WTC11 (cell line): ENCODE measurements at regions not wholly inside any gene's neighbourhood (a gene's known extent, or its start where the extent isn't known, plus 50 kb on each side); places are given as distances from the start of the nearest gene placed in this dataset.
A peak's percentile ranks its signal among the peaks of the same experiment; 100 is the strongest.

ENCODE experiments used
- ATAC-seq: fragments of 200-7000 bp; cut with Tn5 transposase; 2 replicates; pipeline ENCODE4 v1.10.0; 2021; ENCODE audit warnings: mild to moderate bottlenecking, moderate library complexity
- CTCF ChIA-PET: fragments of 300-600 bp; sonication (Branson Sonifier 250); formaldehyde crosslinking; loops from one replicate; lab custom pipeline; 2021; ENCODE audit warnings: antibody characterized with exemption; lab: Charles Lee
- POLR2A ChIA-PET: fragments of 350-600 bp; sonication (Branson Sonifier 250); formaldehyde crosslinking; loops from one replicate; lab custom pipeline; 2021; ENCODE audit warnings: antibody characterized with exemption; lab: Charles Lee
- DNase-seq: peaks from one replicate; pipeline ENCODE4 v3.0.0; 2021; ENCODE audit warnings: low spot score
- H3K27ac Mint-ChIP-seq: 2 replicates; pipeline ENCODE4 v1.8.0; 2021; ENCODE audit warnings: mixed read lengths
- H3K27me3 Mint-ChIP-seq: 2 replicates; pipeline ENCODE4 v1.8.0; 2021; ENCODE audit warnings: low read depth, mild to moderate bottlenecking, moderate library complexity, mixed read lengths
- H3K36me3 Mint-ChIP-seq: 2 replicates; pipeline ENCODE4 v1.8.0; 2021; ENCODE audit warnings: mixed read lengths
- H3K4me1 Mint-ChIP-seq: 2 replicates; pipeline ENCODE4 v1.8.0; 2022; ENCODE audit warnings: mixed read lengths
- H3K4me3 Mint-ChIP-seq: 2 replicates; pipeline ENCODE4 v1.8.0; 2021; ENCODE audit warnings: mild to moderate bottlenecking, moderate library complexity, mixed read lengths
- H3K9me3 Mint-ChIP-seq: 2 replicates; pipeline ENCODE4 v1.8.0; 2021; ENCODE audit warnings: mixed read lengths
- CBFB ChIP-seq: sonication (generic); formaldehyde crosslinking; IDR thresholded peaks from 2 replicates; pipeline ENCODE4 v1.8.1; 2022; ENCODE audit warnings: mild to moderate bottlenecking, low read depth, missing genetic modification reagents
- CREB1 ChIP-seq: sonication (generic); formaldehyde crosslinking; IDR thresholded peaks from 2 replicates; pipeline ENCODE4 v1.8.0; 2023; ENCODE audit warnings: mild to moderate bottlenecking, missing genetic modification reagents
- ETV6 ChIP-seq: sonication (generic); formaldehyde crosslinking; IDR thresholded peaks from 2 replicates; pipeline ENCODE4 v1.8.1; 2022; ENCODE audit warnings: mild to moderate bottlenecking, missing genetic modification reagents
- FOXK1 ChIP-seq: sonication (generic); formaldehyde crosslinking; IDR thresholded peaks from 2 replicates; pipeline ENCODE4 v1.8.0; 2022; ENCODE audit warnings: mild to moderate bottlenecking, moderate library complexity, missing genetic modification reagents
- FOXP1 ChIP-seq: sonication (generic); formaldehyde crosslinking; IDR thresholded peaks from 2 replicates; pipeline ENCODE4 v1.8.0; 2022; ENCODE audit warnings: missing genetic modification reagents, mild to moderate bottlenecking, moderate library complexity, borderline replicate concordance
- IRF2 ChIP-seq: sonication (generic); formaldehyde crosslinking; IDR thresholded peaks from 2 replicates; pipeline ENCODE4 v1.8.0; 2022; ENCODE audit warnings: low read depth, missing genetic modification reagents, borderline replicate concordance
- MXD4 ChIP-seq: fragments of 250-450 bp; sonication (Bioruptor Pico); IDR thresholded peaks from 2 replicates; pipeline ENCODE4 v1.8.0; 2021; ENCODE audit warnings: mild to moderate bottlenecking, moderate library complexity, borderline replicate concordance
- NR1H2 ChIP-seq: sonication (generic); formaldehyde crosslinking; IDR thresholded peaks from 2 replicates; pipeline ENCODE4 v1.9.0; 2021; ENCODE audit warnings: mild to moderate bottlenecking, moderate library complexity, missing genetic modification reagents
- RORB ChIP-seq: fragments of 250-450 bp; sonication (Bioruptor Pico); IDR thresholded peaks from 2 replicates; pipeline ENCODE4 v1.9.0; 2021; ENCODE audit warnings: mild to moderate bottlenecking
- SOX15 ChIP-seq: fragments of 250-450 bp; sonication (Bioruptor Pico); IDR thresholded peaks from 2 replicates; pipeline ENCODE4 v1.9.0; 2021; ENCODE audit warnings: mild to moderate bottlenecking
- SP1 ChIP-seq: sonication (generic); formaldehyde crosslinking; conservative IDR thresholded peaks from 2 replicates; pipeline ENCODE4 v1.8.1; 2022; ENCODE audit warnings: missing genetic modification reagents
- TP53 ChIP-seq: sonication (generic); formaldehyde crosslinking; IDR thresholded peaks from 2 replicates; pipeline ENCODE4 v1.8.1; 2023; ENCODE audit warnings: mild to moderate bottlenecking, missing genetic modification reagents
- ZNF263 ChIP-seq: sonication (generic); formaldehyde crosslinking; IDR thresholded peaks from 2 replicates; pipeline ENCODE4 v1.8.1; 2022; ENCODE audit warnings: low read depth, mild to moderate bottlenecking, moderate library complexity, missing genetic modification reagents
- ZNF416 ChIP-seq: fragments of 250-450 bp; sonication (Bioruptor Pico); IDR thresholded peaks from 2 replicates; pipeline ENCODE4 v1.9.0; 2021; ENCODE audit warnings: mild to moderate bottlenecking, inconsistent platforms
- TF ChIP-seq, protein P1 (sequence below): sonication (generic); formaldehyde crosslinking; IDR thresholded peaks from 2 replicates; pipeline ENCODE4 v1.8.0; 2023; ENCODE audit warnings: mild to moderate bottlenecking, missing genetic modification reagents
- TF ChIP-seq, protein P2 (sequence below): sonication (generic); formaldehyde crosslinking; IDR thresholded peaks from 2 replicates; pipeline ENCODE4 v1.8.0; 2022; ENCODE audit warnings: mild to moderate bottlenecking, missing genetic modification reagents
- TF ChIP-seq, protein P3 (sequence below): sonication (generic); formaldehyde crosslinking; IDR thresholded peaks from 2 replicates; pipeline ENCODE4 v1.8.0; 2023; ENCODE audit warnings: missing genetic modification reagents, mild to moderate bottlenecking, borderline replicate concordance
- TF ChIP-seq, protein P4 (sequence below): sonication (generic); formaldehyde crosslinking; IDR thresholded peaks from 2 replicates; pipeline ENCODE4 v1.8.1; 2023; ENCODE audit warnings: mild to moderate bottlenecking, missing genetic modification reagents, borderline replicate concordance
- TF ChIP-seq, protein P5 (sequence below): fragments of 250-450 bp; sonication (Bioruptor Pico); conservative IDR thresholded peaks from 2 replicates; pipeline ENCODE4 v1.9.0; 2021; ENCODE audit warnings: mild to moderate bottlenecking
- TF ChIP-seq, protein P6 (sequence below): sonication (generic); formaldehyde crosslinking; IDR thresholded peaks from 2 replicates; pipeline ENCODE4 v1.8.1; 2022; ENCODE audit warnings: low read depth, mild to moderate bottlenecking, moderate library complexity, missing genetic modification reagents, borderline replicate concordance
- TF ChIP-seq, protein P7 (sequence below): fragments of 250-450 bp; sonication (Bioruptor Pico); IDR thresholded peaks from 2 replicates; pipeline ENCODE4 v1.9.0; 2021; ENCODE audit warnings: moderate library complexity, mild to moderate bottlenecking, inconsistent platforms, borderline replicate concordance

DNA sequence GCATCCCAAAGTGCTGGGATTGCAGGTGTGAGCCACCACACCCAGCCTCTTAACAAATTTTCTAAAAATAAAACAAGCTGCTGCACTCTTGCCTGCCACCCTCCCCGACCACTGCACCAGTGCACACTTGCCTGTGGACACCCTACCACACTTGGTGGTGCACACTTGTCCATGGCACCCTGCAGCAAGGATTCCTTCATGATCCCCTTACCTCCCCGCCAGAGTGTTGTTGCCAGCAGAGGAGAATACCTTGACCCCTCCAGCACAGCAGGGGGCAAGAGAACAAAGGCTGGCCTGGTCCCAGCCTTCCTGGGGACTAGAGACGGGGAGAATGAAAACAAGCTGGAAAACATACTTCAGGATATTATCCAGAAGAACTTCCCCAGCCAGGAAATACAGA is 65.9 kb upstream of the KCND2 start:
- ATAC-seq (peak; percentile 60), DNase-seq (peak; percentile 41)
- Mint-ChIP-seq H3K27ac (no peak overlapping the region), H3K9me3 (peaks cover 20% of the 10 kb centered on the region), H3K4me3 (no peak overlapping the region), H3K36me3 (peaks cover 3% of the 10 kb centered on the region), H3K4me1 (peaks cover 5% of the 10 kb centered on the region), H3K27me3 (no peaks in the 10 kb centered on the region)
- ChIA-PET CTCF (no interaction called here), POLR2A (no interaction called here)
- TF ChIP-seq CBFB (no peak), FOXP1 (CRISPR knock-in tag) (no peak), TP53 (CRISPR knock-in tag) (no peak), SP1 (CRISPR knock-in tag) (no peak), ZNF416 (no peak)
- TF ChIP-seq, protein P1, sequence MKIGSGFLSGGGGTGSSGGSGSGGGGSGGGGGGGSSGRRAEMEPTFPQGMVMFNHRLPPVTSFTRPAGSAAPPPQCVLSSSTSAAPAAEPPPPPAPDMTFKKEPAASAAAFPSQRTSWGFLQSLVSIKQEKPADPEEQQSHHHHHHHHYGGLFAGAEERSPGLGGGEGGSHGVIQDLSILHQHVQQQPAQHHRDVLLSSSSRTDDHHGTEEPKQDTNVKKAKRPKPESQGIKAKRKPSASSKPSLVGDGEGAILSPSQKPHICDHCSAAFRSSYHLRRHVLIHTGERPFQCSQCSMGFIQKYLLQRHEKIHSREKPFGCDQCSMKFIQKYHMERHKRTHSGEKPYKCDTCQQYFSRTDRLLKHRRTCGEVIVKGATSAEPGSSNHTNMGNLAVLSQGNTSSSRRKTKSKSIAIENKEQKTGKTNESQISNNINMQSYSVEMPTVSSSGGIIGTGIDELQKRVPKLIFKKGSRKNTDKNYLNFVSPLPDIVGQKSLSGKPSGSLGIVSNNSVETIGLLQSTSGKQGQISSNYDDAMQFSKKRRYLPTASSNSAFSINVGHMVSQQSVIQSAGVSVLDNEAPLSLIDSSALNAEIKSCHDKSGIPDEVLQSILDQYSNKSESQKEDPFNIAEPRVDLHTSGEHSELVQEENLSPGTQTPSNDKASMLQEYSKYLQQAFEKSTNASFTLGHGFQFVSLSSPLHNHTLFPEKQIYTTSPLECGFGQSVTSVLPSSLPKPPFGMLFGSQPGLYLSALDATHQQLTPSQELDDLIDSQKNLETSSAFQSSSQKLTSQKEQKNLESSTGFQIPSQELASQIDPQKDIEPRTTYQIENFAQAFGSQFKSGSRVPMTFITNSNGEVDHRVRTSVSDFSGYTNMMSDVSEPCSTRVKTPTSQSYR (CRISPR knock-in tag): no peak
- TF ChIP-seq, protein P2, sequence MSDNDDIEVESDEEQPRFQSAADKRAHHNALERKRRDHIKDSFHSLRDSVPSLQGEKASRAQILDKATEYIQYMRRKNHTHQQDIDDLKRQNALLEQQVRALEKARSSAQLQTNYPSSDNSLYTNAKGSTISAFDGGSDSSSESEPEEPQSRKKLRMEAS (CRISPR knock-in tag): no peak
- TF ChIP-seq, all 79 proteins: peak for 0

DNA sequence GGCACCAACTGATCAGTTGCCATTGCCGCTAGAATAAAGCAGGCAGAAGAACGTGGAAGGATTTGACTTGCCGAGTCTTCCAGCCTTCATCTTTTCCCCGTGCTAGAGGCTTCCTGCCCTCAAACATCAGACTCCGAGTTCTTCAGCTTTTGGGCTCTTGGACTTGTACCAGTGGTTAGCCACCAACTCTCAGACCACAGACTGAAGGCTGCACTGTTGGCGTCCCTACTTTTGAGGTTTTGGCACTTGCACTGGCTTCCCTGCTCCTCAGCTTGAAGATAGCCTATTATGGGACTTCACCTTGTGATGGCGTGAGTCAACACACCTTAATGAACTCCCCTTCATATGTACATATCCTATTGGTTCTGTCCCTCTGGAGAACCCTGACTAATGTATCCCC is 57.3 kb upstream of the KCND2 start:
- ChIA-PET CTCF (no interaction called here), POLR2A (no interaction called here)
- ATAC-seq (no peak), DNase-seq (no peak)
- Mint-ChIP-seq H3K4me3 (no peak overlapping the region), H3K4me1 (no peaks in the 10 kb centered on the region), H3K9me3 (peaks cover 24% of the 10 kb centered on the region), H3K27ac (no peak overlapping the region), H3K36me3 (peaks cover 3% of the 10 kb centered on the region), H3K27me3 (no peaks in the 10 kb centered on the region)
- TF ChIP-seq RORB (CRISPR knock-in tag) (no peak), CREB1 (CRISPR knock-in tag) (no peak), IRF2 (CRISPR knock-in tag) (no peak), FOXK1 (CRISPR knock-in tag) (no peak), MXD4 (CRISPR knock-in tag) (no peak), ETV6 (CRISPR knock-in tag) (no peak), ZNF263 (CRISPR knock-in tag) (no peak), SOX15 (CRISPR knock-in tag) (no peak), NR1H2 (no peak)
- TF ChIP-seq, protein P3, sequence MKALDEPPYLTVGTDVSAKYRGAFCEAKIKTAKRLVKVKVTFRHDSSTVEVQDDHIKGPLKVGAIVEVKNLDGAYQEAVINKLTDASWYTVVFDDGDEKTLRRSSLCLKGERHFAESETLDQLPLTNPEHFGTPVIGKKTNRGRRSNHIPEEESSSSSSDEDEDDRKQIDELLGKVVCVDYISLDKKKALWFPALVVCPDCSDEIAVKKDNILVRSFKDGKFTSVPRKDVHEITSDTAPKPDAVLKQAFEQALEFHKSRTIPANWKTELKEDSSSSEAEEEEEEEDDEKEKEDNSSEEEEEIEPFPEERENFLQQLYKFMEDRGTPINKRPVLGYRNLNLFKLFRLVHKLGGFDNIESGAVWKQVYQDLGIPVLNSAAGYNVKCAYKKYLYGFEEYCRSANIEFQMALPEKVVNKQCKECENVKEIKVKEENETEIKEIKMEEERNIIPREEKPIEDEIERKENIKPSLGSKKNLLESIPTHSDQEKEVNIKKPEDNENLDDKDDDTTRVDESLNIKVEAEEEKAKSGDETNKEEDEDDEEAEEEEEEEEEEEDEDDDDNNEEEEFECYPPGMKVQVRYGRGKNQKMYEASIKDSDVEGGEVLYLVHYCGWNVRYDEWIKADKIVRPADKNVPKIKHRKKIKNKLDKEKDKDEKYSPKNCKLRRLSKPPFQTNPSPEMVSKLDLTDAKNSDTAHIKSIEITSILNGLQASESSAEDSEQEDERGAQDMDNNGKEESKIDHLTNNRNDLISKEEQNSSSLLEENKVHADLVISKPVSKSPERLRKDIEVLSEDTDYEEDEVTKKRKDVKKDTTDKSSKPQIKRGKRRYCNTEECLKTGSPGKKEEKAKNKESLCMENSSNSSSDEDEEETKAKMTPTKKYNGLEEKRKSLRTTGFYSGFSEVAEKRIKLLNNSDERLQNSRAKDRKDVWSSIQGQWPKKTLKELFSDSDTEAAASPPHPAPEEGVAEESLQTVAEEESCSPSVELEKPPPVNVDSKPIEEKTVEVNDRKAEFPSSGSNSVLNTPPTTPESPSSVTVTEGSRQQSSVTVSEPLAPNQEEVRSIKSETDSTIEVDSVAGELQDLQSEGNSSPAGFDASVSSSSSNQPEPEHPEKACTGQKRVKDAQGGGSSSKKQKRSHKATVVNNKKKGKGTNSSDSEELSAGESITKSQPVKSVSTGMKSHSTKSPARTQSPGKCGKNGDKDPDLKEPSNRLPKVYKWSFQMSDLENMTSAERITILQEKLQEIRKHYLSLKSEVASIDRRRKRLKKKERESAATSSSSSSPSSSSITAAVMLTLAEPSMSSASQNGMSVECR (CRISPR knock-in tag): no peak
- TF ChIP-seq, protein P4, sequence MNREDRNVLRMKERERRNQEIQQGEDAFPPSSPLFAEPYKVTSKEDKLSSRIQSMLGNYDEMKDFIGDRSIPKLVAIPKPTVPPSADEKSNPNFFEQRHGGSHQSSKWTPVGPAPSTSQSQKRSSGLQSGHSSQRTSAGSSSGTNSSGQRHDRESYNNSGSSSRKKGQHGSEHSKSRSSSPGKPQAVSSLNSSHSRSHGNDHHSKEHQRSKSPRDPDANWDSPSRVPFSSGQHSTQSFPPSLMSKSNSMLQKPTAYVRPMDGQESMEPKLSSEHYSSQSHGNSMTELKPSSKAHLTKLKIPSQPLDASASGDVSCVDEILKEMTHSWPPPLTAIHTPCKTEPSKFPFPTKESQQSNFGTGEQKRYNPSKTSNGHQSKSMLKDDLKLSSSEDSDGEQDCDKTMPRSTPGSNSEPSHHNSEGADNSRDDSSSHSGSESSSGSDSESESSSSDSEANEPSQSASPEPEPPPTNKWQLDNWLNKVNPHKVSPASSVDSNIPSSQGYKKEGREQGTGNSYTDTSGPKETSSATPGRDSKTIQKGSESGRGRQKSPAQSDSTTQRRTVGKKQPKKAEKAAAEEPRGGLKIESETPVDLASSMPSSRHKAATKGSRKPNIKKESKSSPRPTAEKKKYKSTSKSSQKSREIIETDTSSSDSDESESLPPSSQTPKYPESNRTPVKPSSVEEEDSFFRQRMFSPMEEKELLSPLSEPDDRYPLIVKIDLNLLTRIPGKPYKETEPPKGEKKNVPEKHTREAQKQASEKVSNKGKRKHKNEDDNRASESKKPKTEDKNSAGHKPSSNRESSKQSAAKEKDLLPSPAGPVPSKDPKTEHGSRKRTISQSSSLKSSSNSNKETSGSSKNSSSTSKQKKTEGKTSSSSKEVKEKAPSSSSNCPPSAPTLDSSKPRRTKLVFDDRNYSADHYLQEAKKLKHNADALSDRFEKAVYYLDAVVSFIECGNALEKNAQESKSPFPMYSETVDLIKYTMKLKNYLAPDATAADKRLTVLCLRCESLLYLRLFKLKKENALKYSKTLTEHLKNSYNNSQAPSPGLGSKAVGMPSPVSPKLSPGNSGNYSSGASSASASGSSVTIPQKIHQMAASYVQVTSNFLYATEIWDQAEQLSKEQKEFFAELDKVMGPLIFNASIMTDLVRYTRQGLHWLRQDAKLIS: no peak
- TF ChIP-seq, protein P5, sequence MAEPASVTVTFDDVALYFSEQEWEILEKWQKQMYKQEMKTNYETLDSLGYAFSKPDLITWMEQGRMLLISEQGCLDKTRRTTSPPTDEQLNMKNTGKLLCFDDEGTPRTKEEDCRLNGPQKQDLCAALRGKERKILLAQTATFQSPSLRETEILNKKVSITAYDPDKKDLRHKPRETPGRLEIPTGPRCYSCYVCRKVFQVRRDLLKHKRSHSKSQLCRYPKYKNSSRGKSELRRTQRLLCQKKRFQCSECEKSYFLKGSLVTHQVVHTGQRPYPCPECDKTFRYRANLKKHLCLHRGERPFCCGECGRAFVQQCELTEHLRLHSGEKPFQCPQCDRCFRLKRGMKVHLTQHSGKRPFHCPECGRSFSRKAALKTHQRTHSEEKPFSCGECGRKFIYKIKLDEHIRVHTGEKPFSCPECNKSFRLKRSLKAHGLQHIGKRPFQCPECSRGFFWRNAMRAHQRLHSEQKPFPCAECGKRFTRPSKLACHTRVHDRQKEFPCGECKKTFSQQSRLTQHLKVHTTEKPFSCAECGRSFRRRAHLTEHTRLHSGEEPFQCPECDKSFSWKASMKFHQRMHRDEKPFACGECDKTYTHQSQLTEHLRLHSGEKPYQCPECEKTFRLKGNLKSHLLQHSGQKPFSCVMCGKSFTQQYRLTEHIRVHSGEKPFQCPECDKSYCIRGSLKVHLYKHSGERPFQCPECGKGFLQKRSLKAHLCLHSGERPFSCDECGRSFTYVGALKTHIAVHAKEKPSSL (CRISPR knock-in tag): no peak
- TF ChIP-seq, protein P6, sequence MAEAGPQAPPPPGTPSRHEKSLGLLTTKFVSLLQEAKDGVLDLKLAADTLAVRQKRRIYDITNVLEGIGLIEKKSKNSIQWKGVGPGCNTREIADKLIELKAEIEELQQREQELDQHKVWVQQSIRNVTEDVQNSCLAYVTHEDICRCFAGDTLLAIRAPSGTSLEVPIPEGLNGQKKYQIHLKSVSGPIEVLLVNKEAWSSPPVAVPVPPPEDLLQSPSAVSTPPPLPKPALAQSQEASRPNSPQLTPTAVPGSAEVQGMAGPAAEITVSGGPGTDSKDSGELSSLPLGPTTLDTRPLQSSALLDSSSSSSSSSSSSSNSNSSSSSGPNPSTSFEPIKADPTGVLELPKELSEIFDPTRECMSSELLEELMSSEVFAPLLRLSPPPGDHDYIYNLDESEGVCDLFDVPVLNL (CRISPR knock-in tag): no peak
- TF ChIP-seq, protein P7, sequence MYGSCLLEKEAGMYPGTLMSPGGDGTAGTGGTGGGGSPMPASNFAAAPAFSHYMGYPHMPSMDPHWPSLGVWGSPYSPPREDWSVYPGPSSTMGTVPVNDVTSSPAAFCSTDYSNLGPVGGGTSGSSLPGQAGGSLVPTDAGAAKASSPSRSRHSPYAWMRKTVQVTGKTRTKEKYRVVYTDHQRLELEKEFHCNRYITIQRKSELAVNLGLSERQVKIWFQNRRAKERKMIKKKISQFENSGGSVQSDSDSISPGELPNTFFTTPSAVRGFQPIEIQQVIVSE (CRISPR knock-in tag): no peak
